ENCODE measurements at regions not wholly inside any gene's neighbourhood (a gene's known extent, or its start where the extent isn't known, plus 50 kb on each side); places are given as distances from the start of the nearest gene placed in this dataset.
"Not testable (repeated sequence)": the region's sequence is repeated elsewhere in the genome, so short reads cannot be mapped to it uniquely, and the experiment has no call there.

DNA sequence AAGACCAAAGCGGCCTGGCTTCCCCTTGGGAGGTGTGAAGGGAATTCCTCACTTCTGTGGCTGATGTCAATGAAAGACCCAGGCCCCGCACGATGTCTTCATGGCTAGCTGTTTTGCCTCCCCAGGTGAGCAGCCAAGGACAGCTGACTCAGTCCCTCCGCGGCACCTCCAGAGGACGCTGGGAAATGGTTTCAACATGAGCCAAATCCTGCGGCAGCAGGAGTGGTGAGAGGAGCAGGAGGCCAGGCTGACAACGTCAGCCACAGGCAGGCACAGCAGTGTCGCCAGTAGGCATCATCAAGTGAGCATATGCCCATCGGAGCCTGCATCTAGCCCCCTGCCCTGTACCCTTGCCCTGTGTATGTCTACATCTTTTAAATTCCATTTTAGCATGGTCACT, 156.4 kb upstream of the RAB6C start:
- no peak overlapping the region for H3K4me3 ChIP-seq (ENCODE audit: control insufficient read depth, low read depth, low read length)
- DNase-seq (ENCODE audit: low read depth) = no peak
- TF ChIP-seq, protein P1, sequence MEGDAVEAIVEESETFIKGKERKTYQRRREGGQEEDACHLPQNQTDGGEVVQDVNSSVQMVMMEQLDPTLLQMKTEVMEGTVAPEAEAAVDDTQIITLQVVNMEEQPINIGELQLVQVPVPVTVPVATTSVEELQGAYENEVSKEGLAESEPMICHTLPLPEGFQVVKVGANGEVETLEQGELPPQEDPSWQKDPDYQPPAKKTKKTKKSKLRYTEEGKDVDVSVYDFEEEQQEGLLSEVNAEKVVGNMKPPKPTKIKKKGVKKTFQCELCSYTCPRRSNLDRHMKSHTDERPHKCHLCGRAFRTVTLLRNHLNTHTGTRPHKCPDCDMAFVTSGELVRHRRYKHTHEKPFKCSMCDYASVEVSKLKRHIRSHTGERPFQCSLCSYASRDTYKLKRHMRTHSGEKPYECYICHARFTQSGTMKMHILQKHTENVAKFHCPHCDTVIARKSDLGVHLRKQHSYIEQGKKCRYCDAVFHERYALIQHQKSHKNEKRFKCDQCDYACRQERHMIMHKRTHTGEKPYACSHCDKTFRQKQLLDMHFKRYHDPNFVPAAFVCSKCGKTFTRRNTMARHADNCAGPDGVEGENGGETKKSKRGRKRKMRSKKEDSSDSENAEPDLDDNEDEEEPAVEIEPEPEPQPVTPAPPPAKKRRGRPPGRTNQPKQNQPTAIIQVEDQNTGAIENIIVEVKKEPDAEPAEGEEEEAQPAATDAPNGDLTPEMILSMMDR (IDR thresholded peaks at IDR 0.05; ENCODE audit: control insufficient read depth, insufficient read depth, low read depth, low read length, missing control alignments) = no peak

DNA sequence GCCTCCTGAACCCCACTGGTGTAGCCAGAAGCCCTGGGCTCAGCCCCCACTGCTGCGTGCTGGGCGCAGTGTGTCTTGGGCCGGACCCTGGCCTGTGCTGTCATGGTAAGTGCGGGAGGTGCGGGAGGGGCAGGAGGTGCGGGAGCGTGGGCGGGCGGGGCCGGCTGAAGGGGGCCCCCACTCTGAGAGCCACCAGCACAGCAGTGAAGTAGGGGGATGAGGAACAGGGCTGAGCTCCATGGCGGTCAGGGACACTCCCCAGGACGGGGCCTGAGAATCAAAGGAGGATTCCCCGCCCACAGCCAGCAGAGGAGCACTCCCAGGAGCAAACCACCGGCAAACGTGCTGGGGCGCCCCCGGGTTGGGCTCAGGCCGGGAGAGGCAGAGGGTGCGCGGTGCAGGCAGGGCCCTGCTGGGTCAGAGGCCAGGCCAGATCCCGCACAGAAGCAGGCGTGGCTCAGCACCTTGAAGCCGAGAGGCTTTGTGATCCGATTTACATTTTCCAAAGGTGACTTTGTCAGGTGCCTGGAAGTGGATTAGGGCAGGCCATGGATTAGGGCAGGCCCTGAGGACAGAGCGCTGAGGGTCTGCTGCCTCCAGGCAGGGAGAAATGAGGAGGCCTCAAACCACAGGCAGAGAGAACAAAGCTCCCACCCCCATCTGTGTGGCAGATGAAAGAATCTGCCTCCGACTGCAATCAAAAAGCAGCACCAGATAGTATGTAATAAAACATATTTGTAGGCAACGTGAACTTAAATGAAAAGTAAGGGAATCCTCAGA, 152.0 kb upstream of the RAB6C start:
- H3K4me3 ChIP-seq (ENCODE audit: control insufficient read depth, low read depth, low read length) = no peak overlapping the region
- no peak for DNase-seq (ENCODE audit: low read depth)
- TF ChIP-seq, protein P1 (IDR thresholded peaks at IDR 0.05; ENCODE audit: control insufficient read depth, insufficient read depth, low read depth, low read length, missing control alignments) = no peak

DNA sequence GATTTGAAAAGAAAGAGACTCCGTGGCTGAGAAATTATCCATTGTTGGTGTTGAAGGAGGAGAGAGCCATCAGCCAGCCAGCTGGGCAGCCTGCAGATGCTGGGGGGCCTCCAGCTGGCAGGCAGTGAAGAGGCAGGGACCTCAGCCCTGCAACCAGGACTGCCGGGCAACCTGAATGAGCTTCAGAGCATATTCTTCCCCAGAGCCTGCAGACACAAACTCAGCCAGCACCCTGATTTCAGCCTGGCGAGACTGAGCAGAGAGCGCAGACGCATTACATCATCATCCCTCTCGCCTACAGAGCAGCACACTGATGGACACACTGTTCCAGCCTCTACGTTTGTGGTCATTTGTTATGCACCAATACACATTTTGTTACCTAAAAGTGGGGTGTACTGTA, 150.7 kb upstream of the RAB6C start:
- TF ChIP-seq, protein P1 (IDR thresholded peaks at IDR 0.05; ENCODE audit: control insufficient read depth, insufficient read depth, low read depth, low read length, missing control alignments) = no peak
- no peak overlapping the region for H3K4me3 ChIP-seq (ENCODE audit: control insufficient read depth, low read depth, low read length)
- no peak for DNase-seq (ENCODE audit: low read depth)

DNA sequence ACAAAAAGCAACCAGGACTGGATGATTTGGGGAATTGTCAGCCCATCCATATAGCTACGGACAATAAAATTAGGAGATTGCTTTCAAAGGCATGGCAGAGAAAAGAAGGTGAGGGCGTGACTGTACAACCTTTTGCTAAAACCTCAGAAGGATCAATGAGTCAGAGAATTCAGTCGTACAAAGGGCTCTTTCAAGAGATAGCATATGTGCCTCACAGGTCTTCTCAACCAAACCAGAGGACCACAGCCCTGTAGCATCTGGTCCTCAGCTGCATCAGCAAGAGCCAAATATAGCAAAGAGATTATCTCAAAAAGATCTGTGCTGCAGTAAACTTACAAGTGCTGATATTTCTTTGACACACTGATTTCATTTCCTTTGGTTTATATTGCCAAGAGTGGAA, 149.9 kb upstream of the RAB6C start:
- TF ChIP-seq, protein P1 (IDR thresholded peaks at IDR 0.05; ENCODE audit: control insufficient read depth, insufficient read depth, low read depth, low read length, missing control alignments) = no peak

DNA sequence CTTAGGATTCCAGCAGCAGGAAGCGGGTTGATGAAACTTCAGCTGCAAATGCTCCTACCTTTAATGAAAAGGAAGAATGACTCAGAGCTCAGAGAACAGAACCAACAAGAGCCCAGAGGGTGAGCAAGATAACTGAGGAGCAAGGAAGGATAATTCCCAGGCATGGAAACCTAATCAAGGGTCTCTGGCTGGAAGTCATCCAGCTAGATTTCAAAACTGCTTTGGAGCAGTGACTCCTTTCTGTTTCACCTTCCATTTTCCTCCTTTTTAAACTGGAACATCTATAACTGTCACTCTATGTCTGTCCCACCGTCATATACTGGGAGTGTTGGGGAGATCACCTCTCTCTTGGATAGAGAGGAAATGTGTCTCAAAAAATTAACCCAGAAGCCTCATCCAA, 148.4 kb upstream of the RAB6C start:
- TF ChIP-seq, protein P1 (IDR thresholded peaks at IDR 0.05; ENCODE audit: control insufficient read depth, insufficient read depth, low read depth, low read length, missing control alignments) = no peak
- no peak for DNase-seq (ENCODE audit: low read depth)
- H3K4me3 ChIP-seq (ENCODE audit: control insufficient read depth, low read depth, low read length) = no peak overlapping the region

More for the DNA sequence above, 149.9 kb upstream of the RAB6C start:
- DNase-seq (ENCODE audit: low read depth) = no peak
- H3K4me3 ChIP-seq (ENCODE audit: control insufficient read depth, low read depth, low read length) = no peak overlapping the region

DNA sequence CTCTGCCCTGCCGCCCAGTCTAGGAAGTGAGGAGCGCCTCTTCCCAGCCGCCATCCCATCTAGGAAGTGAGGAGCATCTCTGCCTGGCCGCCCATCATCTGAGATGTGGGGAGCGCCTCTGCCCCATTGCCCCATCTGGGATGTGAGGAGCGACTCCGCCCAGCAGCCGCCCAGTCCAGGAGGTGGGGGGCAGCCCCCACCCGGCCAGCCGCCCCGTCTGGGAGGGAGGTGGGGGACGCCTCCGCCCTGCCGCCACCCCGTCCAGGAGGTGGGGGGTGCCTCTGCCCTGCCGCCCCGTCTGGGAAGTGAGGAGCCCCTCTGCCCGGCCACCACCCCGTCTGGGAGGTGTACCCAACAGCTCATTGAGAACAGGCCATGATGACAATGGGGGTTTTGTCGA, 146.0 kb upstream of the RAB6C start:
- not testable (repeated sequence) for H3K4me3 ChIP-seq (ENCODE audit: control insufficient read depth, low read depth, low read length); DNase-seq (ENCODE audit: low read depth)

DNA sequence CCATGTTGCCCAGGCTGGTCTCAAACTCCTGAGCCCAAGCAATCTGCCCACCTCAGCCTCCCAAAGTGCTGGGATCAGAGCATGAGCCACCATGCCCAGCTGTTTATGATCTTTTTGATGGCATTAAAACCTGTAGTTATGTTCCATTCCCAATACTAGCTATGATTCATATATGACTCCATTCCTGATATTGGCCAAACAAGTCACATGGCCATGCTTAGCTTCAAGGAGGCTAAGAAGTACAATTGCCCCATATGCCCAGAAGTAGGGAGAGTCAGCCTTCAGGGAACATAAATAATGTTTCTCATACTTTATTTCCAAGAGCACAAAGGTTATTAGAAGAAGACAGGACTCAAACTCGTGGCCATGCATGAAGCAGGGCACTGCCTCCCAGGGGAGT, 132.4 kb upstream of the RAB6C start:
- no peak overlapping the region for H3K4me3 ChIP-seq (ENCODE audit: control insufficient read depth, low read depth, low read length)
- TF ChIP-seq, protein P1 (IDR thresholded peaks at IDR 0.05; ENCODE audit: control insufficient read depth, insufficient read depth, low read depth, low read length, missing control alignments) = no peak
- DNase-seq (ENCODE audit: low read depth) = no peak
